Trophoblast cell (in vitro differentiated cells and primary cell): ENCODE measurements at regions not wholly inside any gene's neighbourhood (a gene's known extent, or its start where the extent isn't known, plus 50 kb on each side); places are given as distances from the start of the nearest gene placed in this dataset.

Experiments used
- DNase-seq, 2 donors: peaks; one replicate each; pipeline ENCODE4 v3.0.0-alpha.2; 2016
- H2AFZ ChIP-seq: 2 replicates; pipeline ENCODE4 v1.6.1; 2013; ENCODE audit warnings: low read length, moderate library complexity, mild to moderate bottlenecking; ENCODE audit not compliant: insufficient read depth, poor library complexity
- H2AK5ac ChIP-seq: 2 replicates; pipeline ENCODE4 v1.6.1; 2013; ENCODE audit warnings: mild to moderate bottlenecking, low read length
- H2BK120ac ChIP-seq: 2 replicates; pipeline ENCODE4 v1.6.1; 2013; ENCODE audit warnings: low read length, mild to moderate bottlenecking, moderate library complexity; ENCODE audit not compliant: insufficient read depth, poor library complexity
- H2BK12ac ChIP-seq: 2 replicates; pipeline ENCODE4 v1.6.1; 2013; ENCODE audit warnings: mild to moderate bottlenecking, low read length, moderate library complexity
- H2BK5ac ChIP-seq: 2 replicates; pipeline ENCODE4 v1.6.1; 2013; ENCODE audit warnings: low read length, low read depth, moderate library complexity, mild to moderate bottlenecking; ENCODE audit not compliant: poor library complexity
- H3K14ac ChIP-seq: 2 replicates; pipeline ENCODE4 v1.6.1; 2013; ENCODE audit warnings: mild to moderate bottlenecking, low read length
- H3K18ac ChIP-seq: 2 replicates; pipeline ENCODE4 v1.6.1; 2013; ENCODE audit warnings: mild to moderate bottlenecking, low read length
- H3K23ac ChIP-seq: 2 replicates; pipeline ENCODE4 v1.6.1; 2013; ENCODE audit warnings: low read length
- H3K27ac ChIP-seq: 2 replicates; pipeline ENCODE4 v1.5.1; 2013; ENCODE audit warnings: low read depth, mild to moderate bottlenecking, inconsistent platforms, low read length, moderate library complexity
- H3K27me3 ChIP-seq: 2 replicates; pipeline ENCODE4 v1.6.1; 2013; ENCODE audit warnings: inconsistent platforms, mild to moderate bottlenecking, low read length, moderate library complexity; ENCODE audit not compliant: insufficient read depth
- H3K36me3 ChIP-seq, 2 experiments: 1 replicate in 1 of 2; 2 replicates in 1 of 2; pipeline ENCODE4 v1.6.1; 2013; ENCODE audit warnings: low read length in 2 of 2, mild to moderate bottlenecking in 2 of 2, moderate library complexity in 1 of 2; ENCODE audit not compliant: insufficient read depth in 2 of 2, control insufficient read depth in 1 of 2
- H3K4ac ChIP-seq: 2 replicates; pipeline ENCODE4 v1.6.1; 2013; ENCODE audit warnings: low read depth, mild to moderate bottlenecking, low read length, moderate library complexity
- H3K4me1 ChIP-seq, 2 experiments: 1 replicate in 1 of 2; 2 replicates in 1 of 2; pipeline ENCODE4 v1.6.1; 2013; ENCODE audit warnings: low read length in 2 of 2, mild to moderate bottlenecking in 2 of 2, moderate library complexity in 1 of 2; ENCODE audit not compliant: insufficient read depth in 2 of 2, control insufficient read depth in 1 of 2
- H3K4me2 ChIP-seq: 2 replicates; pipeline ENCODE4 v1.6.1; 2013; ENCODE audit warnings: inconsistent platforms, mild to moderate bottlenecking, low read length, moderate library complexity
- H3K4me3 ChIP-seq: 2 replicates; pipeline ENCODE4 v1.5.1; 2013; ENCODE audit warnings: mild to moderate bottlenecking, low read depth, low read length, inconsistent platforms
- H3K79me1 ChIP-seq: one replicate; pipeline ENCODE4 v1.6.1; 2013; ENCODE audit warnings: low read length
- H3K79me2 ChIP-seq: 2 replicates; pipeline ENCODE4 v1.6.1; 2013; ENCODE audit warnings: low read length, mild to moderate bottlenecking; ENCODE audit not compliant: control insufficient read depth, insufficient read depth, poor library complexity
- H3K9ac ChIP-seq: 2 replicates; pipeline ENCODE4 v1.6.1; 2013; ENCODE audit warnings: mild to moderate bottlenecking, low read length
- H3K9me3 ChIP-seq: 2 replicates; pipeline ENCODE4 v1.6.1; 2013; ENCODE audit warnings: low read depth, mild to moderate bottlenecking, control low read depth, inconsistent platforms, low read length; ENCODE audit not compliant: insufficient read depth
- H4K12ac ChIP-seq: 2 replicates; pipeline ENCODE4 v1.6.1; 2013; ENCODE audit warnings: low read depth, mild to moderate bottlenecking, low read length, moderate library complexity
- H4K8ac ChIP-seq: 2 replicates; pipeline ENCODE4 v1.6.1; 2013; ENCODE audit warnings: low read depth, mild to moderate bottlenecking, low read length, moderate library complexity
- H4K91ac ChIP-seq: one replicate; pipeline ENCODE4 v1.6.1; 2013; ENCODE audit warnings: low read depth, mild to moderate bottlenecking, low read length, moderate library complexity
- WGBS: extraction: QIAGEN DNeasy Blood & Tissue Kit; methylation state at CpG from one replicate; pipeline ENCODE4 v1.1.7; 2013; ENCODE audit warnings: missing lambda C conversion rate; ENCODE audit not compliant: insufficient read length, insufficient coverage; ENCODE audit errors: extremely low coverage; 5-methylcytosine and 5-hydroxymethylcytosine counted together

GRCh38 chr18:10402871-10403559 is 51.4 kb upstream of the APCDD1 start:
- no peak overlapping the region for H3K4ac ChIP-seq
- H3K79me2 ChIP-seq: no peaks in the 10 kb centered on the region
- H3K27me3 ChIP-seq: peaks cover 3% of the 10 kb centered on the region
- H3K27ac ChIP-seq: no peak overlapping the region
- no peak for DNase-seq
- no CpG with 5 or more reads among the region's 8 CpGs for WGBS
- H3K4me3 ChIP-seq: no peak overlapping the region
- no peak overlapping the region for H2BK120ac ChIP-seq
- H3K9ac ChIP-seq: no peak overlapping the region
- no peak overlapping the region for H3K18ac ChIP-seq
- no peaks in the 10 kb centered on the region for H3K79me1 ChIP-seq
- peaks cover 4% of the 10 kb centered on the region for H3K9me3 ChIP-seq
- H3K14ac ChIP-seq: no peak overlapping the region
- no peak overlapping the region for H3K4me2 ChIP-seq
- no peak overlapping the region for H3K23ac ChIP-seq
- no peak overlapping the region for H4K12ac ChIP-seq
- no peaks in the 10 kb centered on the region for H3K4me1 ChIP-seq
- no peak overlapping the region for H2BK12ac ChIP-seq
- H2BK5ac ChIP-seq: no peak overlapping the region
- no peaks in the 10 kb centered on the region for H3K36me3 ChIP-seq
- H2AFZ ChIP-seq: no peak overlapping the region
- no peak overlapping the region for H4K91ac ChIP-seq
- no peak overlapping the region for H2AK5ac ChIP-seq
- no peak overlapping the region for H4K8ac ChIP-seq

GRCh38 chr18:10403708-10404107 is 50.7 kb upstream of the APCDD1 start:
- no peak for DNase-seq
- Histone ChIP-seq H3K4me1 (no peaks in the 10 kb centered on the region), H4K91ac (no peak overlapping the region), H3K18ac (no peak overlapping the region), H3K27ac (no peak overlapping the region), H3K79me2 (no peaks in the 10 kb centered on the region), H2BK12ac (no peak overlapping the region), H3K79me1 (no peaks in the 10 kb centered on the region), H3K4me2 (no peak overlapping the region), H3K14ac (no peak overlapping the region), H3K23ac (no peak overlapping the region), H4K12ac (no peak overlapping the region), H2BK120ac (no peak overlapping the region), H3K9ac (no peak overlapping the region), H3K36me3 (no peaks in the 10 kb centered on the region), H3K9me3 (peaks cover 4% of the 10 kb centered on the region), H2BK5ac (no peak overlapping the region), H4K8ac (no peak overlapping the region), H3K4ac (no peak overlapping the region), H2AFZ (no peak overlapping the region), H3K4me3 (no peak overlapping the region), H3K27me3 (peaks cover 3% of the 10 kb centered on the region), H2AK5ac (no peak overlapping the region)
- no CpG with 5 or more reads among the region's 11 CpGs for WGBS

- Histone ChIP-seq H3K9me3 (peaks cover 4% of the 10 kb centered on the region), H3K23ac (no peak overlapping the region), H3K9ac (no peak overlapping the region), H4K8ac (no peak overlapping the region), H3K36me3 (no peaks in the 10 kb centered on the region), H3K79me2 (no peaks in the 10 kb centered on the region), H3K4me2 (no peak overlapping the region), H3K79me1 (no peaks in the 10 kb centered on the region), H3K18ac (no peak overlapping the region), H3K14ac (no peak overlapping the region), H4K12ac (no peak overlapping the region), H2AFZ (no peak overlapping the region), H2BK120ac (no peak overlapping the region), H3K4me1 (no peaks in the 10 kb centered on the region), H4K91ac (no peak overlapping the region), H2BK5ac (no peak overlapping the region), H3K27ac (no peak overlapping the region), H3K4me3 (no peak overlapping the region), H3K27me3 (peaks cover 3% of the 10 kb centered on the region), H2BK12ac (no peak overlapping the region), H3K4ac (no peak overlapping the region), H2AK5ac (no peak overlapping the region)
- DNase-seq: no peak
- no CpG with 5 or more reads among the region's 9 CpGs for WGBS
These were observed 50.3 kb upstream of the APCDD1 start for GRCh38 chr18:10404168-10404567.
